HepG2 (cell line): ENCODE measurements at regions not wholly inside any gene's neighbourhood (a gene's known extent, or its start where the extent isn't known, plus 50 kb on each side); places are given as distances from the start of the nearest gene placed in this dataset.

Experiments used
- ATAC-seq: fragments of 200-7000 bp; cut with Tn5 transposase; 3 replicates; pipeline ENCODE4 v1.9.1; 2020; ENCODE audit warnings: mild to moderate bottlenecking, moderate library complexity
- BruUV-seq: library from RNA; stranded (reverse); fragments of 400-500 nt; replicated peaks from 2 replicates; lab custom pipeline; 2021; lab: Mats Ljungman, UMichigan
- CTCF ChIA-PET: fragments of 300-600 bp; formaldehyde crosslinking; extraction: SDS; loops from one replicate; lab custom pipeline; 2021; ENCODE audit warnings: low total read pairs, inconsistent platforms, low intra/inter-chr PET ratio; lab: Yijun Ruan, JAX
- POLR2A ChIA-PET: fragments of 350-600 bp; sonication (Branson Sonifier 250); formaldehyde crosslinking; loops from one replicate; lab custom pipeline; 2020; ENCODE audit warnings: antibody characterized with exemption, inconsistent platforms; lab: Yijun Ruan, JAX
- DNase-seq: peaks from one replicate; pipeline ENCODE4 v3.0.0-alpha.2; 2015; ENCODE audit warnings: low spot score
- FAIRE-seq: peaks from 3 replicates; lab custom pipeline; 2011; peaks lifted over from hg19 to GRCh38; lab: Jason Lieb, UNC
- H2AFZ ChIP-seq: one replicate; pipeline ENCODE4 v1.6.1; 2011; ENCODE audit warnings: low read length, inconsistent platforms
- H3K27ac ChIP-seq: fragments of 300-600 bp; 3 replicates; pipeline ENCODE4 v1.8.0; 2011; ENCODE audit warnings: mixed run types, mild to moderate bottlenecking, mixed read lengths, low read length, inconsistent platforms; ENCODE audit not compliant: insufficient read depth; ENCODE audit errors: extremely low read length
- H3K27me3 ChIP-seq, 2 experiments: fragments of 200-600 bp in 1 of 2; 2 replicates in 1 of 2; 3 replicates in 1 of 2; pipeline versions ENCODE4 v1.6.0 to v1.8.0; 2011; ENCODE audit warnings: low read length in 2 of 2, mild to moderate bottlenecking in 2 of 2, moderate library complexity in 2 of 2, inconsistent platforms in 1 of 2; ENCODE audit not compliant: insufficient read depth in 2 of 2, control insufficient read depth in 1 of 2
- H3K36me3 ChIP-seq, 2 experiments: fragments of 200-600 bp in 1 of 2; replicated peaks in 1 of 2; 2 replicates in 1 of 2; 3 replicates in 1 of 2; pipeline versions ENCODE4 v1.5.1 to v1.8.0; 2011; ENCODE audit warnings: low read length in 2 of 2, inconsistent platforms in 1 of 2; ENCODE audit not compliant: insufficient read depth in 2 of 2, control insufficient read depth in 1 of 2
- H3K4me1 ChIP-seq: 2 replicates; pipeline ENCODE4 v1.5.1; 2012; ENCODE audit warnings: low read length, inconsistent platforms; ENCODE audit not compliant: insufficient read depth
- H3K4me2 ChIP-seq: 2 replicates; pipeline ENCODE4 v1.6.0; 2011; ENCODE audit warnings: low read depth, low read length, inconsistent platforms
- H3K4me3 ChIP-seq, 3 experiments: fragments of 200-600 bp in 1 of 3; sonication (generic), shearing (Covaris generic) in 1 of 3; replicated peaks in 1 of 3; 2 replicates each; pipeline ENCODE4 v1.5.1; 2011 to 2016; ENCODE audit warnings: low read length in 3 of 3, inconsistent platforms in 2 of 3, low read depth in 2 of 3, mild to moderate bottlenecking in 2 of 3, control low read depth in 1 of 3, mixed read lengths in 1 of 3; ENCODE audit not compliant: insufficient read depth in 1 of 3
- H3K79me2 ChIP-seq: one replicate; pipeline ENCODE4 v1.6.1; 2011; ENCODE audit warnings: low read length, inconsistent platforms; ENCODE audit not compliant: insufficient read depth
- H3K9ac ChIP-seq: 2 replicates; pipeline ENCODE4 v1.6.0; 2011; ENCODE audit warnings: mild to moderate bottlenecking, low read depth, low read length, inconsistent platforms; ENCODE audit not compliant: insufficient read depth
- H3K9me3 ChIP-seq: 2 replicates; pipeline ENCODE4 v1.5.1; 2012; ENCODE audit warnings: mild to moderate bottlenecking, low read length
- H4K20me1 ChIP-seq: 2 replicates; pipeline ENCODE4 v1.6.0; 2011; ENCODE audit warnings: inconsistent platforms, mild to moderate bottlenecking, low read length, moderate library complexity; ENCODE audit not compliant: insufficient read depth
- FOXP1 ChIP-seq, 2 experiments: fragments of 450-650 bp in 1 of 2; IDR thresholded peaks; 2 replicates each; pipeline ENCODE4 v1.6.1; 2017 to 2018; ENCODE audit warnings: antibody characterized with exemption in 1 of 2
- HOXD1 ChIP-seq: sonication (generic); formaldehyde crosslinking; IDR thresholded peaks from 2 replicates; pipeline ENCODE4 v1.5.0; 2020; ENCODE audit warnings: missing genetic modification reagents
- MNT ChIP-seq: fragments of 450-650 bp; IDR thresholded peaks from 2 replicates; pipeline ENCODE4 v1.6.1; 2016
- NCOA5 ChIP-seq: sonication (generic); formaldehyde crosslinking; IDR thresholded peaks from 2 replicates; pipeline ENCODE4 v1.4.0; 2020; ENCODE audit warnings: missing genetic modification reagents
- YEATS4 ChIP-seq: sonication (generic); formaldehyde crosslinking; IDR thresholded peaks from 2 replicates; pipeline ENCODE4 v1.4.0; 2020; ENCODE audit warnings: missing genetic modification reagents, borderline replicate concordance
- ZBTB7B ChIP-seq: sonication (generic); formaldehyde crosslinking; IDR thresholded peaks from 2 replicates; pipeline ENCODE4 v1.4.0; 2020; ENCODE audit warnings: missing genetic modification reagents
- ZC3H13 ChIP-seq: sonication (generic); formaldehyde crosslinking; IDR thresholded peaks from 2 replicates; pipeline ENCODE4 v1.8.1; 2023; ENCODE audit warnings: mild to moderate bottlenecking, missing genetic modification reagents, moderate library complexity
- ZNF101 ChIP-seq: sonication (generic); formaldehyde crosslinking; IDR thresholded peaks from 2 replicates; pipeline ENCODE4 v1.4.0; 2020; ENCODE audit warnings: mild to moderate bottlenecking, low read depth, missing genetic modification reagents, borderline replicate concordance
- ZNF331 ChIP-seq: sonication (generic); formaldehyde crosslinking; IDR thresholded peaks from 2 replicates; pipeline ENCODE4 v1.4.0; 2020; ENCODE audit warnings: missing genetic modification reagents
- ZNF510 ChIP-seq: sonication (generic); formaldehyde crosslinking; IDR thresholded peaks from 2 replicates; pipeline ENCODE4 v1.4.0; 2020; ENCODE audit warnings: low read depth, mild to moderate bottlenecking, missing genetic modification reagents
- ZNF569 ChIP-seq: sonication (generic); formaldehyde crosslinking; IDR thresholded peaks from 2 replicates; pipeline ENCODE4 v1.5.0; 2020; ENCODE audit warnings: mild to moderate bottlenecking, missing genetic modification reagents, moderate library complexity, borderline replicate concordance
- ZNF598 ChIP-seq: sonication (generic); formaldehyde crosslinking; IDR thresholded peaks from 2 replicates; pipeline ENCODE4 v1.5.1; 2020; ENCODE audit warnings: mild to moderate bottlenecking, missing genetic modification reagents, borderline replicate concordance
- ZNF775 ChIP-seq: sonication (generic); formaldehyde crosslinking; IDR thresholded peaks from 2 replicates; pipeline ENCODE4 v1.4.0; 2020; ENCODE audit warnings: missing genetic modification reagents, mild to moderate bottlenecking, moderate library complexity, borderline replicate concordance
- WGBS: methylation state at CpG from one replicate; pipeline ENCODE4 v1.1.6; 2017; ENCODE audit warnings: low lambda C conversion rate; 5-methylcytosine and 5-hydroxymethylcytosine counted together
- in situ Hi-C: cut with HindIII; loops from 2 replicates; pipeline ENCODE4 v1.10.0; 2017; ENCODE audit warnings: low pct_unique_long_range_greater_than_20kb; ENCODE audit not compliant: extremely low pct_ligation_motif_present
- intact Hi-C: fragments of 100-400 bp; cut with micrococcal nuclease; formaldehyde crosslinking; loops from one replicate; pipeline ENCODE4 v1.10.0; 2022; ENCODE audit not compliant: unreplicated experiment

DNA sequence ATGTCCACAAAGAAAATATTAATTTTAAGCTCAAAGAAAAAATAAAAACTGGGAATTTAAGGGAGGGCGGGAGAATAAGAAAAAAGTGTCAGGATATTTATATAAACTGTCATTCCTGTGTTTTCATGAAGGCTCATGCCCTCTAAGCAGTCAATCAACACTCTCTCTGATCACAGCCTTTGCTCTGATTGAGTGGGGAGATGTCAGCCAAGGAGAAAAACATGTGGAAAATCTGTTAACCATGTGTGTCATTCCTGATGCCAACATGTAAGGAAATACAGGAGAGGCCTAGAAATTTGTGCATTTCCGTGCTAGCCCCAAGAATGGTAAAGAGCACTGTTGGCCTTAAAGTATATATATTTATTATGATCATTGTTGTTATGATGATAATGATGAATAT, 137.9 kb upstream of the IRX5 start:
- H3K4me2 ChIP-seq, result no peak overlapping the region
- H4K20me1 ChIP-seq, result no peaks in the 10 kb centered on the region
- BruUV-seq, result no TSS peak
- no peak overlapping the region for H3K27ac ChIP-seq
- no peaks in the 10 kb centered on the region for H3K79me2 ChIP-seq
- H3K4me3 ChIP-seq, result no peak overlapping the region
- POLR2A ChIA-PET, result no interaction called here
- 13% methylated on average over 2 of the region's 2 CpGs for WGBS
- intact Hi-C loops, result no loop called here
- no peak for FAIRE-seq
- ATAC-seq, result no peak
- no peaks in the 10 kb centered on the region for H3K27me3 ChIP-seq
- no peak overlapping the region for H2AFZ ChIP-seq
- no peaks in the 10 kb centered on the region for H3K36me3 ChIP-seq
- DNase-seq, result no peak
- CTCF ChIA-PET, result no interaction called here
- no peaks in the 10 kb centered on the region; the same call in 1 of the 2 replicates for H3K9me3 ChIP-seq
- peak; percentile 84 for TF ChIP-seq MNT
- no peak for TF ChIP-seq ZC3H13
- in situ Hi-C loops, result no loop called here
- H3K9ac ChIP-seq, result no peak overlapping the region
- H3K4me1 ChIP-seq, result no peaks in the 10 kb centered on the region

DNA sequence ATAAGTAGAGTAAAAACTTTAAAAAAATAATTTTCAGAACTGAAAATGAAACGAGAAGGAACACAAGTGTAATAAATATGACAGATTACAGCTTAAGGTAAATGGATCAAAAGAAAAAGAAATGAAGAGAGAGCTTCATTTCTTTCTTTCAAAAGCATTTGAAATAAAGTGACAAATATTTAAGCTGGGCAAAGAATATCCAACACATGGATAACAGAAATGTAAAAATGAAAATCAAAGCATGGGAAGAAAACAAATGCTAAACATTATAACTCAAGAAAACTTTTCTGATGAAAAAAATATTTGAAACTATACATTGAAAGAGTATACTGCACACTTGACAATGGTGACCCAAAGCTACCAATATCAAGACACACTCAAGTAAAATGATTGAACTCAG, 143.6 kb upstream of the IRX5 start:
- Histone ChIP-seq H3K36me3 (no peaks in the 10 kb centered on the region), H3K27me3 (no peaks in the 10 kb centered on the region), H3K9me3 (peaks cover 7% of the 10 kb centered on the region; the same call in 1 of the 2 replicates), H3K79me2 (no peaks in the 10 kb centered on the region), H3K4me2 (no peak overlapping the region), H3K27ac (no peak overlapping the region), H2AFZ (no peak overlapping the region), H3K4me3 (no peak overlapping the region), H3K4me1 (no peaks in the 10 kb centered on the region), H4K20me1 (no peaks in the 10 kb centered on the region), H3K9ac (no peak overlapping the region)
- CTCF ChIA-PET, result no interaction called here
- in situ Hi-C loops, result no loop called here
- no TSS peak for BruUV-seq
- DNase-seq, result no peak
- no peak for FAIRE-seq
- no peak for TF ChIP-seq ZBTB7B (CRISPR knock-in tag)
- TF ChIP-seq YEATS4 (CRISPR knock-in tag), result no peak
- TF ChIP-seq ZNF101, result no peak
- TF ChIP-seq ZNF598 (CRISPR knock-in tag), result no peak
- TF ChIP-seq NCOA5 (CRISPR knock-in tag), result no peak
- no peak for TF ChIP-seq ZNF569 (CRISPR knock-in tag)
- TF ChIP-seq ZNF510 (CRISPR knock-in tag), result no peak
- TF ChIP-seq ZNF775 (CRISPR knock-in tag), result no peak
- TF ChIP-seq HOXD1 (CRISPR knock-in tag), result no peak
- TF ChIP-seq ZNF331 (CRISPR knock-in tag), result no peak
- TF ChIP-seq FOXP1 (IDR thresholded peaks at IDR 0.05), result no peak
- TF ChIP-seq FOXP1 (CRISPR knock-in tag; IDR thresholded peaks at IDR 0.05), result no peak
- intact Hi-C loops, result no loop called here
- ATAC-seq, result no peak
- 0% methylated on average over 1 of the region's 1 CpG for WGBS
- POLR2A ChIA-PET, result no interaction called here
